ENCODE measurements at regions not wholly inside any gene's neighbourhood (a gene's known extent, or its start where the extent isn't known, plus 50 kb on each side); places are given as distances from the start of the nearest gene placed in this dataset.
"Not testable (repeated sequence)": the region's sequence is repeated elsewhere in the genome, so short reads cannot be mapped to it uniquely, and the experiment has no call there.

DNA sequence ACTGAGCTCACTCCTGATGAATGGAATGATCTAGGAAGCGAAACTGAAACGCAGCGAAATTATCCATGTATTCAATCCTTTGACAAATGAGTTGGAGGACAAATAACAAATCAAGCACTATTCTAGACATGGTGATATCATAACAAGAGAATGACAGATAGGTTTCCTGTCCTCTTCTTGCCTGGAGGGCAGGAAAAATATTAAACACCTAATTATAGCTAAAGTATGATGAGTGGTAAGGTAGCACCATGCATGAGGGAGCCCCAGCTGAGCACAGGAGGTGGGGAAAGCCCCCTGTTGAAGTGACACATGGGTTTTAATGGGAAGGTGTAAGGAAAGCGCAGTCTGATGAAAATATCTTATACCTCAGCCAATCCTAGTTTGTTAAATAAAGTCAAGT lies 225.2 kb downstream of the NPR3 start:
- Mint-ChIP-seq H3K27me3 (ENCODE audit: low read depth) (no peaks in the 10 kb centered on the region), H3K4me3 (no peak overlapping the region), H3K4me1 (ENCODE audit: low read depth) (no peaks in the 10 kb centered on the region), H3K9me3 (no peaks in the 10 kb centered on the region), H3K27ac (no peak overlapping the region), H3K36me3 (ENCODE audit: low read depth) (no peaks in the 10 kb centered on the region)
- no peak for DNase-seq (ENCODE audit: low spot score)

DNA sequence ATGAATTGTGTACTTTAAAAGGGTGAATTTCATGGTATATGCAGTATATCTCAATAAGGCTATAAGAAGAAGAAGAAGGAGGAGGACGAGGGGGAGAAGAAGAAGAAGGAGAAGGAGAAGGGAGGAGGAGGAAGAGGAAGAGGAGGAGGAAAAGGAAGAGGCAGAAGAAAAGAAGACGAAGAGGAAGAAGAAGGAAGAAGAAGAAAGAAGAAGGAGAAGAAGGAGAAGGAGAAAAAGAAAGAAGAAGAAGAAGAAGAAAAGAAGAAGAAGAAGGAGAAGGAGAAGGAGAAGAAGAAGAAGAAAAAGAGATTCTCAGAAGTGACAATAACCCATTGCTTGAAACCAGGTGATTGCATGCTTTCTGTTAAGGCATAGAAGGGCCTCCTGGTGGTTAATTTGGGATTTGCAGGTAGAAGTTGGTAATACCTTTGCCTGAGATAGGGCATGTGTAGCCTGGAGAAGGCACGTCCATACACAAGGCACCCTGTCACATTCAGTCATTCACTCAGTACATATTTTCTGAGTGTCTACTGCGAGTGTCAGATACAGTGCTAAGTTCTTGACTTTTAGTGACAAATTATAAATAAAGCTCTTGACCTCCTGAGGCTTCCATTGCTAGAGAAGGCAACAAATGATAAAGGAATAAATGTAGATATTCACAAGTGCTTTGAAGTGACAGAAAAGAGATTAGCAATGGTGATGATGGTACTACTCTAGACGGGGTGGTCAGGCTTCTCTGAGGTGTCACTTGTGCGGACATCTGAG lies 231.3 kb downstream of the NPR3 start:
- H3K4me1 Mint-ChIP-seq (ENCODE audit: low read depth) = no peaks in the 10 kb centered on the region
- no peaks in the 10 kb centered on the region for H3K9me3 Mint-ChIP-seq
- H3K27me3 Mint-ChIP-seq (ENCODE audit: low read depth) = no peaks in the 10 kb centered on the region
- DNase-seq (ENCODE audit: low spot score) = no peak
- H3K36me3 Mint-ChIP-seq (ENCODE audit: low read depth) = no peaks in the 10 kb centered on the region
- H3K27ac Mint-ChIP-seq = no peak overlapping the region
- no peak overlapping the region for H3K4me3 Mint-ChIP-seq

DNA sequence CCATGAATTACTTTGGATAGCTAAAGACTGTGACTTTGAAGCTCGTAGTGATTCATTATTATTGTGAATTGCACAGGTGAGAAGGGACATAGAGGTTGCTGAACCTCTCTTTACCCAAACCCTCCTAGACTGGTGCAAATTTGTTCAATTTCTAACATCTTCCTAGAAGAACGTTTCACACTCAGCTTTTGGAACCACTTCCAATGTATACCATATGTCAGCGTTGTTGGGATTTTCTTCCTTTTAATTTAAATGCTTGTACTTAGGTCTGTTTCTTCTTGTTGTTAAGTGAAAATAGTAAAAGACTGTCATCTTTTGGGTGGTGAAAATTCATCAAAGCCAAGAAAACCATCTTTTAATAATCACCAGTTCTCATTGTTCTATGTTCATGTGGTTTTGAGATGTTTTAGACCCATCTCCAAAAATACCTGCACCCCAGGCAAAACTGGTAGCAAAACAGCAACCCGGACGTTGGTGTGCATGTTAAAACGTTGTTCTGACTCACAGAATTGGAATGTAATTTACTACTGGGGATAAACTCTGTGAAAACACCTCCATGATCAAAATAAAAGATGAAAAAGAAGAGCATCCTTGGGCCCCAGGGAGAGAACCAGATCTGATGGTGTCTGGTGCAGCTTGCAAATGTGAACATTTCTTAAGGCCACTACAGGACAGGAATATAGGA lies 238.3 kb downstream of the NPR3 start:
- no peaks in the 10 kb centered on the region for H3K9me3 Mint-ChIP-seq
- no peaks in the 10 kb centered on the region for H3K36me3 Mint-ChIP-seq (ENCODE audit: low read depth)
- no peaks in the 10 kb centered on the region for H3K27me3 Mint-ChIP-seq (ENCODE audit: low read depth)
- no peaks in the 10 kb centered on the region for H3K4me1 Mint-ChIP-seq (ENCODE audit: low read depth)
- DNase-seq (ENCODE audit: low spot score) = no peak
- no peak overlapping the region for H3K4me3 Mint-ChIP-seq
- no peak overlapping the region for H3K27ac Mint-ChIP-seq

DNA sequence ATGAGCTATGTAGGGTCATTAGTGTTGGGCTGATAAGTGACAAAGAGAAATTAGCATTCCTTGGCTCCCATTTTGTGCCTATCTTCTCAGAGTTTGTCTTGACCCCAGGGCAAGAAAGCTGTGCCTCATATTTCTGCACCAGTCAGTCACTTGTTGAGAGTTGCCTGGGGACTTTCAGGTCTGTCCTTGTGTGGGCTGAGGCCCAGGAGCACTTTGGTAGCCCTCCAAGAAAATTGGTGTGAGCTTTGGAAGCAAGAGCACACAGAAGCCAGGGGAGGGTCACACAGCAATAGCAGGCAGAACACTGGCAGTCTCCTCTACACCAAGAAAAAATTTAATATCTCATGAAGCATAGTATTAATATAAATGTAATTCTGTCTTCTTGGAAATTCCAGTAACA lies 239.9 kb downstream of the NPR3 start:
- Mint-ChIP-seq H3K36me3 (ENCODE audit: low read depth) (no peaks in the 10 kb centered on the region), H3K27me3 (ENCODE audit: low read depth) (no peaks in the 10 kb centered on the region), H3K4me1 (ENCODE audit: low read depth) (no peaks in the 10 kb centered on the region), H3K9me3 (no peaks in the 10 kb centered on the region), H3K27ac (no peak overlapping the region), H3K4me3 (no peak overlapping the region)
- DNase-seq (ENCODE audit: low spot score) = no peak

DNA sequence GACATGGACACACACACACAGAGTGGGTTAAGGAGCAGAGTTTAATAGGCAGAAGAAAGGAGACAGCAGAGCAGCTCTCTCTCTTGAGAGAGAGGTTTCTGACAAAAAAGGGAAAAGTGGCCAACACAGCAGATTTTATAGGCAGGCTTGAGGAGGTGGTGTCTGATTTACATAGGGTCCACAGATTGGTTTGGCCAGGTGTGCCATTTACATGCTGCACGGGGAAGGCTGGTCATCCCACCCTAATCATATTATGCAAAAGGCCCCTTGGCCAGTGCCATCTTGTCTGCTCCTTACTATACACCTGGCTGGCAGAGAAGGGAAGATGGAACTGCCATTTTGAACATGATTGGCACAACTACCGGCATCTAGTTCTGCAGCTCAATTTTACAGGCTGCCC lies 240.8 kb downstream of the NPR3 start:
- Mint-ChIP-seq H3K9me3 (no peaks in the 10 kb centered on the region), H3K4me3 (no peak overlapping the region), H3K27ac (no peak overlapping the region), H3K27me3 (ENCODE audit: low read depth) (no peaks in the 10 kb centered on the region), H3K4me1 (ENCODE audit: low read depth) (no peaks in the 10 kb centered on the region), H3K36me3 (ENCODE audit: low read depth) (no peaks in the 10 kb centered on the region)
- no peak for DNase-seq (ENCODE audit: low spot score)

DNA sequence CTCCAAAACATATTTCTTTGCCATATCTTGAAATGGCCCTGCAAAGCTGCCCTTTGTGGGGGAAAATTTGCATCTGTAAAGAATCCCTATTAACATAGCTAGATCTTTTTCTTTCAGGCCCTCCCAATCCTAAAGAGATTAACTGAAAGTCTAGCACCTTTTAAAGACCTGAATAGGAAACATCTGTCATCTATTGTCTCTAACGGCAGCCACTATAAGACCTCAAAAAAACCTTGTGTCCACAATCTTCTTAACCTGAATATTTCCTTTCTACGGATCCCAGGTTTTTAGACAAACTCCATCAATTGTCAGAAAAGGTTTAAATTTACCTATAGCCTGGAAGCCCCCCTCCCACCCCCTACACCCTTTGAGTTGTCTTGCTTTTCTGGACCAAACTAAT lies 241.3 kb downstream of the NPR3 start:
- H3K36me3 Mint-ChIP-seq (ENCODE audit: low read depth); H3K4me1 Mint-ChIP-seq (ENCODE audit: low read depth); DNase-seq (ENCODE audit: low spot score); H3K27me3 Mint-ChIP-seq (ENCODE audit: low read depth); H3K4me3 Mint-ChIP-seq; H3K9me3 Mint-ChIP-seq; H3K27ac Mint-ChIP-seq: not testable (repeated sequence)

DNA sequence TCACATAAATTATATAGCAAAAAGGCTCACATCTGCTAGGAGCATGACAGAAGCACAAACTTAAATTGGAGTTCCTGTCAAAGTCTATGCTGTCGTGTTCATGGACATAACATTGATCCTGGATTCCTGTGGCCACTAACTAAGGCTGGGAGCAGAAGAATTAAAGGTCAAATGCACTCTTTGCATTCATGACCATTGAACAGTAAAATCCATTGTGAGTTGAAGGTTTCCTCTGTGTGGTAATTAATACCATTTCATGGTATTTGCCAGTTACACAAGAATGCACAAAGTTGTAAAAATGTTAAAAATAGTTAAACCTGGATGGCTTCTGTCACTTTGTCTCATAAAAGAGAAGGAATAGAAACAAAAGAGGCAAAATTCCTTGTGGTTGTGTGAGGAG lies 242.6 kb downstream of the NPR3 start:
- Mint-ChIP-seq H3K4me1 (ENCODE audit: low read depth) (no peaks in the 10 kb centered on the region), H3K27ac (no peak overlapping the region), H3K27me3 (ENCODE audit: low read depth) (no peaks in the 10 kb centered on the region), H3K36me3 (ENCODE audit: low read depth) (no peaks in the 10 kb centered on the region), H3K9me3 (no peaks in the 10 kb centered on the region), H3K4me3 (no peak overlapping the region)
- no peak for DNase-seq (ENCODE audit: low spot score)

DNA sequence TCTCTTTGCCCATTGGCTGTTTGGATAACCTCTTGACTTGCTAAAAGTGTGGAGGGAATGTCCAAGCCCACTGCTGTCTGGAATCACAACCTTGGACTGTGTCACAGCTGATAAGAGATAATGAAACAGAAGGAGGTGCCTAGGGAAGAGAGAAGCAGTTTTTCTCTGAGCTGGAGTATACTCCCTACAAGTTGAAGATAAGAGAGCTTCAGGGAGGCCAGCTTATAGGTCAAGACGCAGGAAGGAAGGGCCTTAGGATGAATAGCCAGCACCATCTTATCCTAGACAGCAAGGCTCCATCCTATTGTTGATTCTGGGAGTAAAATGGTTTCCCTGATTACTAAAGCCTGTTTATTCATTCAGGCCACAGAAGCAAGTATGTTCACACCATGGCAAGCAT lies 244.7 kb downstream of the NPR3 start:
- no peaks in the 10 kb centered on the region for H3K27me3 Mint-ChIP-seq (ENCODE audit: low read depth)
- H3K36me3 Mint-ChIP-seq (ENCODE audit: low read depth) = no peaks in the 10 kb centered on the region
- DNase-seq (ENCODE audit: low spot score) = no peak
- H3K4me1 Mint-ChIP-seq (ENCODE audit: low read depth) = no peaks in the 10 kb centered on the region
- no peak overlapping the region for H3K27ac Mint-ChIP-seq
- H3K9me3 Mint-ChIP-seq = no peaks in the 10 kb centered on the region
- H3K4me3 Mint-ChIP-seq = no peak overlapping the region

DNA sequence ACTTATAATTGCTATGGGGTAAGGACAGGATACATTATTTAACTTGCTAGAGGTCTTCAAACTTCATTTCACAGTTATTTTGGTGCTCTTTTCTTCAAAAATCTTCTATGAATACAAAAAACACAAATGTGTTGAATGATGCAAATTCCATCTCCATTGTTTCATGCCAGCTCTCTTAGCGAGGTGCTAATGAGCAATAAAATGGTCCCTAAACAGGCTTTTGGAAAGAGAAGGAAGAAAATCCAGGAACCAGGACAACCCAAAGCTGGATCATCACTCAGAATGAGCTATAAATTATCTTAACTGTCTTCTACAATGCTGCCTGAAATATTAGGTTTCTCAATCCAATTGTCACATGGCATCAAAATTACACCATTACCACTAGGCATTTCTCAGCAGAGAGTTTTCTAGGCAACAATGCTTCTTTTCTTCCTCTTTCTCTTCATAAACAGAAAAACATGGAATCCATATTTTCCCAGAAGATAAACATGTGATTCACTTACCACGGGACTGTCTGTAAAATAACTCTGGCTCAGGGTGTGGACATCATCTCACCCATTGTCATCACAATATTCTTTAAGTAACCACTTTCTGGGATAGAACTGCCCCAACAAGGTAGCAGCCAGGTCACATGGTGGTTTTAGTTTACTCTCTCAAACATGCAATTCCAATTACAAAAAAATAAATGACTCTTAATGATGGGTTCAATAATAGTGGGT lies 249.4 kb downstream of the NPR3 start:
- Mint-ChIP-seq H3K27ac (no peak overlapping the region), H3K27me3 (ENCODE audit: low read depth) (no peaks in the 10 kb centered on the region)
- DNase-seq (ENCODE audit: low spot score) = no peak

DNA sequence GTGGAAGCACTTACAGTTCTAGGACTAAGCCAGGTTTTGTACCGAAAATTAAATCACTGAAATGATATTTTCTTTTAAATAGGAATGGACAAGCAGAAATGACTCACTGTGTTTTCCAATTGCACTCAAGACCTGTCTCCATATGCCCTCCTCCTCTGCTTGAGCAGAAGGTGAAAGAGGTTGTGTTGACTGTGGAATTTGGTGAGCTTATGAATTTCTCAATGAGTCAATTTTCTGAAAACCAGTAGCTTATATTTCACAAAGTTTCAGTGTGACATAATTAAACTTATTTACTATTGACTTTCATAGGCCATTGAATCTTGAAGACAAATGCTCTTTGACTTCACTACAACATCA lies 249.9 kb downstream of the NPR3 start:
- Mint-ChIP-seq H3K9me3 (no peaks in the 10 kb centered on the region), H3K36me3 (ENCODE audit: low read depth) (no peaks in the 10 kb centered on the region), H3K27me3 (ENCODE audit: low read depth) (no peaks in the 10 kb centered on the region), H3K27ac (no peak overlapping the region), H3K4me1 (ENCODE audit: low read depth) (no peaks in the 10 kb centered on the region), H3K4me3 (no peak overlapping the region)
- no peak for DNase-seq (ENCODE audit: low spot score)

More for the DNA sequence above, 249.4 kb downstream of the NPR3 start:
- Mint-ChIP-seq H3K9me3 (no peaks in the 10 kb centered on the region), H3K36me3 (ENCODE audit: low read depth) (no peaks in the 10 kb centered on the region), H3K4me1 (ENCODE audit: low read depth) (no peaks in the 10 kb centered on the region), H3K4me3 (no peak overlapping the region)

DNA sequence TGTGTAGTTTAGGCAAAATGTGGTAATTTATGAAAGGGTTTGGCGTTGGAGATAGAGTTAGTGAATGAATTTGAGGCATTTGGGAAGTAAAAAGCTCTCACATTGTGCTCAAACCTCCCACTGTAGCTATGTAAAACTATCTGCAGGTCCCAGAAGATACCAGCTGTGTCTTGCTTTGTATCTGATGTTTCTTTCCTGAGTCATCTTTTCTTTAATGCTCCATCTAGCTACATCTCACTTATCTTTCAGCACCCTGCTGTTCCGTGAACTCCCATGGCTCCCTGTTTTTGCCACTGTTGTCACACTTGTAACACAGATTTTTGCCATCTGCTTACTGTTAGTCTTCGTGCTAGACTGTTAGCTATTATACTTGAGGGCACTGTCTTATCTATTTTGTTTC lies 253.1 kb downstream of the NPR3 start:
- Mint-ChIP-seq H3K9me3 (no peaks in the 10 kb centered on the region), H3K27ac (no peak overlapping the region), H3K4me3 (no peak overlapping the region), H3K4me1 (ENCODE audit: low read depth) (no peaks in the 10 kb centered on the region), H3K36me3 (ENCODE audit: low read depth) (no peaks in the 10 kb centered on the region), H3K27me3 (ENCODE audit: low read depth) (no peaks in the 10 kb centered on the region)
- DNase-seq (ENCODE audit: low spot score) = no peak

DNA sequence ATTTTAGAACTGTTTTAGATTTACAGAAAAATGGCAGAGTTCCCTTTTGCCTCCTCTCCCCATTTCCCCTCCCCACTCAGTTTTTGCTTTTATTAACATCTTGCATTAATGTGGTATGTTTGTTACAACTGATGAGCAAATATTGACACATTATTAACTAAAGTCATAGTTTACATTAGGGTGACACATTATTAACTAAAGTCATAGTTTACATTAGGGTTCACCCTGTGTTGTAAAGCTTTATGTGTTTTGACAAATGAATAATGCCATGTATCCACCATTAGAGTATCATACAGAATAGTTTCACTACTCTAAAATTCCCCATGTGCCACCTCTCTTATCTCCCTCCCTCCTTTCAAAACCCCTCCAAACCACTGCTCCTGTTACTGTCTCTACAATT lies 262.5 kb downstream of the NPR3 start:
- DNase-seq (ENCODE audit: low spot score) = no peak
- H3K36me3 Mint-ChIP-seq (ENCODE audit: low read depth) = no peaks in the 10 kb centered on the region
- no peak overlapping the region for H3K4me3 Mint-ChIP-seq
- no peak overlapping the region for H3K27ac Mint-ChIP-seq
- no peaks in the 10 kb centered on the region for H3K27me3 Mint-ChIP-seq (ENCODE audit: low read depth)
- no peaks in the 10 kb centered on the region for H3K9me3 Mint-ChIP-seq
- no peaks in the 10 kb centered on the region for H3K4me1 Mint-ChIP-seq (ENCODE audit: low read depth)

DNA sequence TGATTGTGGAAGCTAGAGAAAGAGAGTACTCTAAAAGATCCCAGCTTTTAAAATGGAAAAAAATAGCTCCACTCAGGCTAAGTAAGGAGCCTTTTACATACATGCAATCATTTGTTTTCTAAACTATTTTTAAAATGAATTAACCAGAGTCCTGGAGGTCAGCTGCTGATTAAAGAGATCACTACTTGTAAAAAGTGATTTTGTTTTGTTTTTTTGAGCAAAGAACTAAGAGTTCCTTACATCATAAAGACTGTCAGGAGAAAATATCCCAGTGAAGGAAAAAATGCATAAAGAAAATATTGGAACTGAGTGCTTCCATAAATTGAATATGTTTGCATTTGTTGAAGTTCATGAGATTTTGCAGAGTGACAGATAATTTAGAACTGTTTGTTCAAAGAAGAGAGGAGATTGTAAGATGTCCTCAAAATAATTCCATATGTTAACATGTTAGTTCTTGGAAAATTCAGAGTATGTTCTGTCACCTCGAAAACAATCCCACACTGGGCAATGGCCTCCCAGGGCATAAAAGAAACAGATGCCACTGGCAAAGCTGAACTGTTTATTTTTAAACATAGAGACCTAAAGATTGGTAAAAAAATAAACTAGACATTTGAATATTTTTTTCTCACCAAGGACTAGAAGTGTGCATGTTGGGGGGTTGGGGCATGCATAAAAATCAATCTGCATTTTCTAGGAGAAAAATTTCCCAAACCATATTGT lies 264.7 kb downstream of the NPR3 start:
- H3K4me3 Mint-ChIP-seq = no peak overlapping the region
- H3K4me1 Mint-ChIP-seq (ENCODE audit: low read depth) = no peaks in the 10 kb centered on the region
- H3K9me3 Mint-ChIP-seq = no peaks in the 10 kb centered on the region
- no peaks in the 10 kb centered on the region for H3K36me3 Mint-ChIP-seq (ENCODE audit: low read depth)
- H3K27ac Mint-ChIP-seq = no peak overlapping the region
- H3K27me3 Mint-ChIP-seq (ENCODE audit: low read depth) = no peaks in the 10 kb centered on the region
- DNase-seq (ENCODE audit: low spot score) = no peak

DNA sequence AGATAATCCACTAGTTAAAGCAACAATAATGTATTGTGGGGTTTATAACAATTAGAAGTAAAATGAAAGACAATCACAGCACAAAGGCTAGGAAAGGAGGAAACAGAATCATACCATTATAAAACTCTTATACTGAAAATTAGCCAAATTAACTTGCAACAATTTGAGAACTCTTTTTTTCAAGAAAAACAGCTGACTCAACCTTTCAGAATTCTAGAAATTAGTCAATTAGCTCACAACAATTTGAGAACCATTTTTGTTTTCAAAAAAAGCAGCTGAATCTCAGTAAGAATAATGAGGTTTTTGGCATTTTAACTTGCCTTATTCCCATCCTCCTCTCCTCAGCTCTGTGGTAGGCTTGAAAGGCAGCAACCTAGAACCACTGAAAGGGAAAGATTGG lies 269.9 kb downstream of the NPR3 start:
- no peak overlapping the region for H3K4me3 Mint-ChIP-seq
- no peaks in the 10 kb centered on the region for H3K36me3 Mint-ChIP-seq (ENCODE audit: low read depth)
- no peaks in the 10 kb centered on the region for H3K27me3 Mint-ChIP-seq (ENCODE audit: low read depth)
- peaks cover 17% of the 10 kb centered on the region for H3K9me3 Mint-ChIP-seq
- H3K27ac Mint-ChIP-seq = no peak overlapping the region
- no peak for DNase-seq (ENCODE audit: low spot score)
- no peaks in the 10 kb centered on the region for H3K4me1 Mint-ChIP-seq (ENCODE audit: low read depth)
